NB4 (cell line): ENCODE measurements at regions not wholly inside any gene's neighbourhood (a gene's known extent, or its start where the extent isn't known, plus 50 kb on each side); places are given as distances from the start of the nearest gene placed in this dataset.
"Not testable (repeated sequence)": the region's sequence is repeated elsewhere in the genome, so short reads cannot be mapped to it uniquely, and the experiment has no call there.

ENCODE experiments used
- DNase-seq: peaks from one replicate; pipeline ENCODE4 v3.0.0; 2010; ENCODE audit warnings: low read depth
- H3K4me3 ChIP-seq: one replicate; pipeline ENCODE4 v1.5.1; 2011; ENCODE audit warnings: mild to moderate bottlenecking, low read depth, low read length, moderate library complexity
- CTCF ChIP-seq: IDR thresholded peaks from one replicate; pipeline ENCODE4 v1.5.1; 2012; ENCODE audit warnings: low read depth, low read length
- MAX ChIP-seq: IDR thresholded peaks from 2 replicates; pipeline ENCODE4 v1.6.1; 2011; ENCODE audit warnings: low read depth, low read length
- MYC ChIP-seq: IDR thresholded peaks from 2 replicates; pipeline ENCODE4 v1.6.1; 2011; ENCODE audit warnings: low read depth, low read length
- POLR2A ChIP-seq: IDR thresholded peaks from 2 replicates; pipeline ENCODE4 v1.6.1; 2011; ENCODE audit warnings: mild to moderate bottlenecking; ENCODE audit not compliant: insufficient read length; ENCODE audit errors: extremely low read depth

- no peak for DNase-seq
- H3K4me3 ChIP-seq = no peak overlapping the region
- TF ChIP-seq POLR2A = no peak
- no peak for TF ChIP-seq MAX
- TF ChIP-seq CTCF = no peak
- TF ChIP-seq MYC = no peak
These were observed 400.6 kb upstream of the NR3C2 start for GRCh38 chr4:148842843-148843242.

GRCh38 chr4:148837571-148837970 is 395.4 kb upstream of the NR3C2 start:
- not testable (repeated sequence) for H3K4me3 ChIP-seq, DNase-seq

GRCh38 chr4:148834804-148835631 is 392.8 kb upstream of the NR3C2 start:
- peak; percentile 26 for DNase-seq
- no peak overlapping the region for H3K4me3 ChIP-seq
- TF ChIP-seq MAX (no peak), CTCF (no peak), MYC (no peak), POLR2A (no peak)

- no peak overlapping the region for H3K4me3 ChIP-seq
- DNase-seq = no peak
- TF ChIP-seq POLR2A = no peak
These were observed 389.7 kb upstream of the NR3C2 start for GRCh38 chr4:148831945-148832344.

- no peak for DNase-seq
- no peak overlapping the region for H3K4me3 ChIP-seq
- TF ChIP-seq MYC = no peak
- TF ChIP-seq MAX = no peak
- TF ChIP-seq POLR2A = no peak
These were observed 386.1 kb upstream of the NR3C2 start for GRCh38 chr4:148828291-148828690.

GRCh38 chr4:148827781-148828180 is 385.6 kb upstream of the NR3C2 start:
- DNase-seq = no peak
- no peak overlapping the region for H3K4me3 ChIP-seq
- TF ChIP-seq MYC = no peak
- no peak for TF ChIP-seq MAX
- TF ChIP-seq CTCF = no peak
- TF ChIP-seq POLR2A = no peak

- TF ChIP-seq CTCF (no peak), POLR2A (no peak), MAX (no peak), MYC (no peak)
- no peak for DNase-seq
- H3K4me3 ChIP-seq = no peak overlapping the region
These were observed 381.2 kb upstream of the NR3C2 start for GRCh38 chr4:148823419-148823769.
